Occipital lobe (tissue), 1 donor: ENCODE measurements at regions not wholly inside any gene's neighbourhood (a gene's known extent, or its start where the extent isn't known, plus 50 kb on each side); places are given as distances from the start of the nearest gene placed in this dataset.

ENCODE experiments used
- DNase-seq: peaks from one replicate; lab custom pipeline; 2025; lab: John Stamatoyannopoulos, UW

DNA sequence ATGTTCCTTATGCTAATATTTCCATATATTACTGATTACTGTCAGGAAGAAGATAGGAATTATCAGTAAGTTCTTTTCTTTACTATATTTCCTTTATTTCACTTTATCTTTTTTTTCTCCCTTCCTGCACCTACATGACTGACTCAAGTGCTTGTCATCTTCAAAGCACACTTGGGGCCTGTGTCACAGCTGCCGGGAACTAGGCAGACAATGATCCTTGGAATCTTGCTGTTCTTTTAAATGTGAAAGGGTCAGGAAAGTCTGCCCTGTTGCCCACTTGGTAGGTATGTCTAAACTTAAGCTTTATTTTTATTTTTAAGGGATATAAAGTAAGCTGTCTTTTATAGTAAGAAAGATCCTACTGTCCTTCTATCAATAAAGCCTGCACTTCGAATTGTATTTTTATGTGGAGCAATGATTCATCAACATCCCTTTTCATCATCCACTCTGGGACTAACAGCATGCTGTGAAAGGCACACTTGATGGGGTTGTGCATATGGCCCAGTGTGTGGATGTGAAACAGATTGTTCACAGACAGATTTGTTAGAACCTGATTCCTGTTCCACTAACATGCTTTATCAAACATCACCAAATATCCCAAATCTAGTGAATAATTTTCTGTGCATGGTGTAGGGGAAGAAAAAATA, 556.9 kb downstream of the DNAJB9 start:
- DNase-seq: no peak

DNA sequence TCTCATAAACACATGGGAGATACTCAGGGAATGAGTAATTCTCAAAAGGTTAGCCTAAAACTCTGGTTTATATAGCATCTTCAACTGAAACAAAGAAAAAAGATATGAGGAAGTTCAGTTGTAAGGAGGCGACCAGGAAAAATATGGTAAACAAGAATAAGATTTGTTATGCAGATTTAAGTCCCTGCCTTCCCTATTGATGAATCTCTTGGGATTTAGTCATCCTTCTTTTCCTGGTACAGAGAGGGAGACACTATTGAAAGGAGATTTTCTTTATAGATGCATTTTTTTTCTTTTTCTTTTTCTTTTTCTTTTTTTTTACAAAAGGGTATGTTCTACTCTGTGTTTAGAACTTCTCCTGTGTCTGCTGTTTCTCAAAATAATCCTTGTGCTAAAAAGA, 557.5 kb downstream of the DNAJB9 start:
- no peak for DNase-seq

DNA sequence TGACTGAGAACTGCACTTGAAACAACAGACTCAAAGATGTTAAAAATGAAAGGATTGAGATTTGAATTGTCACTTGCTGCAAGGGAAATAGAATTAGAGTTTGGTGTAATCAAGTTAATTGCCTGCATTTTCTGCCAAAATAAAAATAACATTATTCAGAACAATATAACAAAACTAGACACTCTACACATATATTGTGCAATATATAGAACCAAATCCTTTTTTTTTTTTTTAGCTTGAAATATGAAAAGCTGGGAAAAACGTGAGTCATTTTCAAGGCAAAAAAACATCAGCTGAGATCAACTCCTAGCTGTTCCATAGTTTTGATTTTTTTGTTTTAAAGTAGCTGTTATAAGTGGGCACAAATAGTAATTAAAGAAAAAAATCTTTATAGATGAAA, 561.5 kb downstream of the DNAJB9 start:
- no peak for DNase-seq

DNA sequence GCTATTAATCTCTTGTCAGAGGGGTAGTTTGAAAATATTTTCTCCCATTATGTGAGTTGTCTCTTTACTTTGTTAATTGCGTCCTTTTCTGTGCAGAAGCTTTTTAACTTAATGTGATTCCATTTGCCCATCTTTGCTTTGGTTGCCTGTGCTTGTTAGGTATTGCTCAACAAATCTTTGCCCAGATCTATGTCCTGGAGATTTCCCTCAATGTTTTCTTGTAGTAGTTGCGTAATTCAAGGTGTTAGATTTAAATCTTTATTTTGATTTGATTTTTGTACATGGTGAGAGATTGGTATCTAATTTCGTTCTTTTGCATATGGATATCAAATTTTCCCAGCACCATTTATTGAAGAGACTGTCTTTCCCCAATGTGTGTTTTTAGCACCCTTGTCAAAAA, 567.2 kb downstream of the DNAJB9 start:
- no peak for DNase-seq

DNA sequence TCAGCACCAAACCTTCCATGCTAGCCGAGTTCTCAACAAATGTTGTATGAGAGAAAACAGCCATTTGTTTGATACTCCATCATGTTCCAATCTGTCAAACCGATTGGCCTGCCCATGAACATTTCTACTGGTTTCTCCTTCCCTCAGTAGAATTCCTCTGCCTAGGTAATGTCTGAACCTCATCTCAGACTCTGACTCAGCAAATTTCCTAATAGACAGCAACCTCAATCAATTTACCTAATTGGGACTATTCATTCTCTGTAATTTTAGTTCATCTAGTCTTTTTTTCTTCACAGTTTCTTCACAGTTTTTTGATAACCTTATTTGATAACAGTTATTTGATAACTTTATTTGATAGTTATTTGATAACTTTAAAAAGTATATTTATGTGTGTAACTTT, 585.1 kb downstream of the DNAJB9 start:
- DNase-seq: no peak

DNA sequence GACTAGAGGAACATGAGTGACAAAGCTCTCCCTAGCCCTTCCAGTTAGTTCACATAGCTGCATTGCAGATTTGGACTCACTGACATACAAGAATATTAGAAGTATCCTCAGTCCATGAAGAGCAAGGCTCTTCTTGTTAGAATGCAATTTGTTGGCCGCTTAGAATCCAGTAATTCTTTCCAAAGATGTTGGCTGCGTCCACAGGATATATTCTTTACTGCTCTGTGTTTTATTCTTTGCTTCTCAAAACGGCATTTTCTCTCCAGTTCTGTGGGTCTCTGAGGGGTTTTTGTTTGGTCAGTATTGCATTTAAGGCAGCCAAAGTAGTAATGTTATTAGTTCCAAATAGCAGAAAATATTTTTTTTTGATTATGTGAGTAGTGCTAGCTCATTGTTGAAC, 588.6 kb downstream of the DNAJB9 start:
- DNase-seq: no peak

DNA sequence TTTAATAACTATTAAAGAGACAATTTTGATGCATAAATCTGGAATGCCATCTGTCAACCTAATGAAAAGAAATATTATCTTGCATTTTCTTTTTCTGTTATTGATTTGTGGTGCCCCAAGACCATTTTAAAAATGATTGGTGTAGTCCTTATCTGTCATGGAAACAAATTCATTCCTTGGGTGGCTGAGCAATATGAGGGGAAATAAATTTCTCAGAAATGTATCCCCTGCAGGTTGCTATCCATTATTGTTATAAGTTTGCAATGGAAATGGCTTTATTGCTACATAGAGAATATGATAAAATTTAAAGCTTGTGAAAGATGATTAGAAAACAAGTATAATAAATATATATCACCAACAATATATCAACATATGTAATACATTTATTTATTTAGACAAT, 607.0 kb downstream of the DNAJB9 start:
- no peak for DNase-seq

DNA sequence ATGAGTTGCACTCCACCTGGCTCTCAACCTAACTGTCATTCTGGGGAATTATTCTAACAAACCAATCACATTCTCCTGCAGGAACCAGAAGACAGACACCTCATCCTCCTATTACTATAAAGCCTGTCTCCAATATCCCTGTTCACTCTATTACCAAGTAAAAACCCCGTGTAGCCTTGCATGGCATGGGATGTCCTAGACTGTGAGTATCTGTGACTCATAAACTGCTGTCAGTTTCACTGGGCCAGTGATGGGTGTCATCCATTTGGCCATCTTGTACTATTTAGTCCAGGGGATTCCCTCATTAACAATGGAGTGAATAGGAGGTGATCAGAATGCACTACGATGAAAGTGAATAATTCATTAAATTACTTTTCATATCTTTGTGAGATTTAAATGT, 608.7 kb downstream of the DNAJB9 start:
- no peak for DNase-seq

DNA sequence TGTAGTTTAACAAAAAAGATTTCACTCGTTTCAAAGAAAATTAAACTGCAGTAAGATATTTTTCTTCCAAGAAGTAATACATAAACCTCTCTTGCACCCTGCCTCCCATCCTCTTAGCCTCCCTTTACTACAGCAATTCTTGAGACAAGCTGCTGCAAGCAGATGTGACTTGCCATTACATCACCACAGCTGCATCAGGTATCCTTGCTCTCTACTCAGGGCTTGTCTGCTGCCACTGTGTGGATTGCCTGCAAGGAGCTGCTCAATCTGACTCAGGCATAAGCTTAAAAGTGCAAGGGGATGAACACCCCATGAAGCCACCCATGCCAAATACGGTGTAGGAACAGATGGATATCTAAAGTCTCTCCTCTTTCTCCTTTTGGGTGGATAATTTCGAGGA, 609.9 kb downstream of the DNAJB9 start:
- DNase-seq: no peak

DNA sequence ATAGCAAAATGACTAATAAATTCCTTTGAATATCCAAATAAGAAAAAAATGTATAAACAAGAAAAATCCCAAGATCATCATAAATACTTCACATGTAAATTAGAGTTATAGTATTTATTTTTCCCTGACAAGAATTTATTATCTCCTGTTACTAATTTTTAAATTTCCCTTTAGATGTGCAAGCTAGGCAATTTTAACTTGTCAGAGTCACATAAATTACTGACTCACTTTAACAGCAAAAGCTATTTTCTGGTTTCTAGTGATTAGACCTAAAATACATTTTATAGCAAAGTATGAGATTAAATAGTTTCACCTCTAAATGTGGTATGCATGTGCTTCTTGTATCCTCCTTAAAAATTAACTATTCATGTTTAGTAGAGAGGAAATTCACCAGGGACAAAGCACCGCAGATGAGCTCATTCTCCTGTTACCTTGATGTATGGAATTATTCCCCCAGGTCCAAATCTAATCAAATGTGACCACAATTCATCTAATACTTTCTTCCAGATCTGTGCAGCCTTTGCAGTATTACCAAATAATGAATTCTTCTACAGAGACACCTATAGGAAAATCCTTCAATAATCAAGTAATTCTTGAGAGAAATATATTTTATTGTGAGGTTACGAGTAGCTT, 621.2 kb downstream of the DNAJB9 start:
- no peak for DNase-seq

DNA sequence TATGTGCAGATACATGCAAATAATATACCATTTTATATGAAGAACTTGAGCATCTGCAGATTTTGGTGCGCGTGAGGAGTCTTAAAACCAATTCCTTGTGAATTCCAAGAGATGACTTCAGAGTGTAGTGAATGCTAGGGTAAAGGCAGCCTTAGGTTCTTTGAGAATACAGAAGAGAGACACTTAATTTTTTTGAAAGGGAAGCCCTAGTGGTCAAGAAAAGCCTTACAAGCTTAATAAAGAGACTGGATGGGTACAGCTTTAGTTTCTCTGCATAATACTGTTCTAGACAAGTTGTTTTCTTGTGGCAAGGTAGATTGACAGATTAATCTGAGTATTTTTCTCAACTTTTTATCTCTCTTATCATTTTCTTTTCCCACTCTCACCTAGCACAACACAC, 636.5 kb downstream of the DNAJB9 start:
- DNase-seq: no peak

DNA sequence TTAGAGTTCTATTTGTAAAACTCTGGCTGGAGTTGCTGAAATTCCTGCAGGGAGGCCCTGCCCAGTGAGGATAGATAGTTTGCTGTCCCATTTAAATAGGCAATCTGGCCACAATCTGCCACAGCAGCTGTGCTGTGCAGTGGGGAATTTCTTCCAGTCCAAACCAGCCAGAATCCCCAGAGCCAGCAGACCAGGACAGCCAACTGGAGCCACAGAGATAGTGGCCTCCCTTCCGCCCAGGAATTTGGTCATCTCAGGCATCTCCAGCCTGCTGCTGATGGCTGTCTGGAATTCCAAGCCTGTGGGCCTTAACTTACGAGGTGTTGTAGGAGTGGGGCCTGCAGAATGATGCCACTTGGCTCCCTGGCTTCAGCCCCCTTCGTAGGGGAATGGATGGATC, 643.4 kb downstream of the DNAJB9 start:
- DNase-seq: no peak

DNA sequence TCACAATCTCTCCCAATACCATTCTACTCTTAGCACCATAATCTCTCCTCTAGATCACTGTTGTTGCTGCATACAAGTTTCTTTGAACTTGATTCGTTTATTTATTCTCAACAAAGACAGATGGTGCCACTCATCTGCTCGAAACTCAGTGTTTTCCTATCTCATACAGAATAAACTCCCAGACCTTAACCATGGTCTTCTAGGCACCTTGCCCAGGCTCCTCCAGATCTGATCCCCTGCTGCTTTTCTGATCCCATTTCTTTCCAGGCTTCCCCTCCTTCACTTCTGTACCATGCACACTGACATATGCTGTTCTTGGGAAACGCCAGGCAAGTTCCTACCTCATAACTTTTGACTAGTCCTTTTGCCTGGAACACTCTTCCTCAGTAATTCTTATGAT, 645.7 kb downstream of the DNAJB9 start:
- no peak for DNase-seq

DNA sequence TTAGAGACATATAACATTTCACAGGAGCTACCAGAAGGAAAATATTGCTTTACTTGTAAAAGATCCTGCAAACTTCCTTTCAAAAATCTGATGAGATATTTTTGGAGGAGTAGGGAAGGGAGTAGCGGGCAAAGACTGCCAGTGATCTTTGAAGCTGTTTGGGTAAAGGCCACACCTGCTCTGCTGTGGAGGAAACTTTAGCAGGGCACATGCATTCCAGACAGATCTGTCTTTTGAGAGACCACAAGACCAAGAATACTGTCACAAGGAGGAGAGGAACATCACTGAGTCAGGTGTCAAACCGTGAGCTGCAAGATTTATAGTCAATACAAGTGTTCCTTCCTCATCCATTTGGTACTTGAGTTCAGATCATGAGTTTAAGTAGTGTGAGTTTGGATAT, 654.4 kb downstream of the DNAJB9 start:
- no peak for DNase-seq

DNA sequence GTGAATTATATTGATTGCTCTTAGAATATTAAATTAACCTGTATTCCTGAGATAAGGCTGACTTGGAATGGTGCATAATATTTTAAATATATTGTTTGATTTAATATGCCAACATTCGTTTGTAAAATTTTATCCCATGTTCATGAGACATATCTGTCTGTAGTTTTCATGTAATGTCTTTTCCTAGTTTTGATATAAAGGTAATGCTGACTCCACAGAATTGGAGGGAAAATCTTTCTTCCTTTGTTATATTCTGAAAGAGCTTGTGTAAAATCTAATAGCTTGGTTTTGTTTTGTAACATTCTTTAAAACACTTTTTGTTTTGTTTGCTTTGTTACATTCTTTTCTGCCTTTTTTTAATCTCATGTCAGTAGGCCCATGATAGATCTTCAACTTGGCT, 657.0 kb downstream of the DNAJB9 start:
- no peak for DNase-seq

DNA sequence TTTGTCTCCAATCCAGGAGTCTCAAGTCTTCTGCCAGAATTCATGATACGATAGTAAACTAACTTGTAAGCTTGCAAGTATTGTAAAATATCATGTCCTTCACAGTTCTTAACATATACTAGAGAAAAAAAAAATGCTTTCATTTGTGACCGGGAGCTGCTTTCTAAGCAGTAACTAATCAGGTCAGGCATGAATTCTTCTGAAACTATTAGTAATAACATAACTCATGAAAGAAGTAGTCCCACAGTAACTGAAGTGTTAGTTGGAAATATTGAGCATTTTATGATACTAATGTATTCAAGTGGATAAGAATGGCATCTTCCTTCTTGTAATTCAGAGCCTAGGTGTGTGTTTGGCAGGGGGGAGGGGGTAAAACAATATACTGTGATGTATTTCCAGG, 665.6 kb downstream of the DNAJB9 start:
- no peak for DNase-seq

DNA sequence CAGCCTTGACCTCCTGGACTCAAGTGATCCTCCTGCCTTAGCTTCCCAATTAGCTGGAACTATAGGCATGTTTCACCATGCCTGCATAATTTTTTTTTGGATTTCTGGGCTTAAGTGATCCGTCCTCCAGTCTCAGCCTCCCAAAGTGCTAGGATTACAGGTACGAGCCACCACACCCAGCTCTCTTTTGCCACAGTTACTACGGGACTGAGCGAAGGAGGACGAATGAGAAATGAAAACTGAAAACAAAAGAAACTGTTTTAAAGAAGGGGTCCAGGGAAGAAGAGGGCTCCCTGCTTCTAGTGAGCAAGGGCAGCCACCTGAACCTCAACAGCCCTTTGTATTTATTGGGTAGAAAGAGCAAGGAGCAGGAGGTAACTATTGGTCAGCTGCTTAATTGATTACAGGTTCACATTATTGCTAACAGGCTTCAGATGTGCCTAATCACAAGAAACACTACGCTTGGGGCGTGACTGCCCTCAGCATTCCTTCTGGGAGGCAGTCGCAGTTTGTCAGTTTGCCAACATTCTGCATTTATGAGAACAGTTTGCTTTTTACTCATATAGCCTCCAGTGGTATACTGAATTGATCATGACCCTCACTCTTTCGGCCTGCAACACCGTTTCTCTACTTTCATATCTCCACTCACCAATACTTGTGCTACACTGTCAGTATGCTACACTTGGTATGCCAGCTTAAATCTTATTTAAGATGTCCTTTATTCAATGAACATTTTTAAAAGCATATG, 676.8 kb downstream of the DNAJB9 start:
- no peak for DNase-seq

DNA sequence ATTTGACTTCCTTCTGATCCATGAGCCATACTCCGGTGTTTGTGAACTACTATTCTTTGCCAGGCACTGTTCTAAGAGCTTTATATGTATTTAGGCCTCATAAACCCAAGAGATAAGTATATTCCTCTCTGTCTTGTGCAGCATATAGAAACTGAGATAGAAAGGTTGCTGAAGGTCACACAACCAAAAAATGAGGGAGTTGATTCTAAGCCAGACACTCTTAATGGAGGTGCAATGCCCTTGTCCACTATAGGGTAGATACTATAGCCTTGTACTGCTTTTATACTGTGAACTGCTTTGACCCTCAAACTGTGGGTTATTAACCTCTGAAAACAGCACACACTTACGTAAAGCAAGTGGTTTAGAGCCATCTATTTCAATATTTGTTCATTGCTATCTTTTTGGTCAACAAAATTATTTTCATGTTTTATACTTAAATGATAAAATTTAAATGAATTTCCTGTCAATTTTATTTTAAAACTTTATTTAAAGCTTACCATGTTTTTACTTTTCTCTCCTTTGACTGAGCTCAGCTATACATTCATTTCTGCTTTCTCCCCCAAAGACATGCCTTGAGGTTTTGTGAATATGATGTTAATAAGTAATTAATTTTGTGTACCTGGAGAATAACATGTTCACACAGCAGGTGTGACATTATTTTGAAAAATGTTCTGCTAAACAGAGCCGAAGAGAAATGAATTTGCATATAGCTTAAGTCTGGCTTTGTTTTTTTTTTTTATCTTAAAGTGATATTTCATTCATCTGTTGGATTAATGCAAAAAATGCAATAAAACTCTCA, 687.3 kb downstream of the DNAJB9 start:
- DNase-seq: no peak

DNA sequence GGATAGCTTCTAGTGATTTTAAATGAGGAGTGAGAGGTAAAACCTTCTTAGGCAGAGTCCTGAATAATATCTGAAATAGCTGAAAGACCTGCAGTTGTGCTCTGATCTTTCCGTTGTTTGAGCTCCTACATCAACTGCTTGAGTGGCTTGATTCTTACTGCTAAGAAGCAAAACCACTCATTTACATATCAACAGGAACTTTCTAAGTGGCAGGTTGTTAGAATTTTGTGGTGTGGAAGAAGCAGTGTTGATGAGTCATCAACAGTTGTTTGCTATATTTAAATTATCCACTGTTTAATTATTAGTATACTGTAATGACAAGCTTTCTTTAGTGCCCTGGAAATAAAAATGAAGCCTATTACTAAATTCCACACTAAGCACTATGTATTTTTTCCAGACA, 689.5 kb downstream of the DNAJB9 start:
- no peak for DNase-seq

DNA sequence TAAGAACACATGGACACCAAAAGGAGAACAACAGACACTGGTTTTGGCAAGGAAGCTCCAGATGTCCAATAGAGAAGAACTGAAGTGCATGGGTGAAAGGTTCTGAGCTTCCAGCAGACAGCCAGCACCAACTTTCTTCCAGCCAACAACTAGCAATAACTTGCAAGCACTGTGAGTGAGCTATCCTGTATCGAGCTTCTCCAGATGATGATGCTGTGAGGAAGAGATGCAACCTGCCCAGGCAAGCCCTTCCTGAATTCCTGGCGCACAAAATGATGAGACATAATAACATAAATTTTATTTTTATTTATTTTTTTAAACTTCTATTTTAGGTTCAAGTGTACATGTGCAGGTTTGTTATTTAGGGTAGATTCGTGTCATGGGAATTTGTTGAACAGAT, 692.1 kb downstream of the DNAJB9 start:
- no peak for DNase-seq

DNA sequence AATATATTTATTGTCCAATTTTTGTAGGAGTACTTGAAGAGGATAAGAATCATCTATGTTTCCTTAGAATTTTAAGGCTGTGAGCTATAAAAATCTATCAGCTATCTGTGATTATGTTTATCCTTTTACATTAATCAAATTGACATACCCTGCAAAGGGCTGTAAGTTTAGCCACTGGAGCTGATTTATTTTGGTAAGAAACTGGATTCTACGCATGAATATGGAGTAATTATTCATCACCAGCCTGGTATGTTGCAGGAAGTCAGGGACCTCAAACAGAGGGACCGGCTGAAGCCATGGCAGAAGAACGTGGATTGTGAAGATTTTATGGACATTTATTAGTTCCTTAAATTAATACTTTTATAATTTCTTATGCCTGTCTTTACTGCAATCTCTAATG, 696.9 kb downstream of the DNAJB9 start:
- DNase-seq: no peak

DNA sequence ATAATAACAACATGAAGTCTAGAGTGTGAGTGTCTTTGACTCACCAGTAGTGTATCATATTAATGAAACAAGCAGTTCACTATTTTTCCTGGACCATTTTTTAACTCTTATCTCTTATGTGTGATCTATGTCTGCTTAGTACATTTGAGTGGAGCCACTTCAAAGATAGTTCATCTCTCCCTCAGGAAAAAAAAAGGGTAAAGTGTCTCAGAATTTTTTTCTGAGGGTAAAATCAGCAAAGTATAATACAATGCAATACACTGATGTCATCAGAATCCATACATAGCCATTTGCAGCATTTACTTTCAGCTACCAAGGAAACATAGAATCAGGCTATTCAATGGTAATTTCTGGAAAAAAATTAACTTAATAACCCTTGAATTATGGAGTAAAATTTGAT, 706.7 kb downstream of the DNAJB9 start:
- DNase-seq: no peak
